Neuronal stem cell (in vitro differentiated cells): ENCODE measurements at regions not wholly inside any gene's neighbourhood (a gene's known extent, or its start where the extent isn't known, plus 50 kb on each side); places are given as distances from the start of the nearest gene placed in this dataset.

Experiments
- DNase-seq: peaks from one replicate; pipeline ENCODE4 v3.0.0-alpha.2; 2013; ENCODE audit warnings: low spot score
- H2AFZ ChIP-seq: one replicate; pipeline ENCODE4 v1.6.1; 2013; ENCODE audit warnings: mild to moderate bottlenecking, low read length, inconsistent platforms
- H2AK5ac ChIP-seq: 2 replicates; pipeline ENCODE4 v1.6.1; 2013; ENCODE audit warnings: low read depth, mild to moderate bottlenecking, inconsistent platforms, low read length, moderate library complexity, mixed read lengths
- H2BK120ac ChIP-seq: 2 replicates; pipeline ENCODE4 v1.6.1; 2013; ENCODE audit warnings: low read depth, mild to moderate bottlenecking, inconsistent platforms, low read length, moderate library complexity, mixed read lengths
- H2BK12ac ChIP-seq: one replicate; pipeline ENCODE4 v1.6.1; 2013; ENCODE audit warnings: low read length, inconsistent platforms
- H2BK15ac ChIP-seq: 2 replicates; pipeline ENCODE4 v1.6.1; 2013; ENCODE audit warnings: mild to moderate bottlenecking, low read length, inconsistent platforms, mixed read lengths
- H2BK5ac ChIP-seq: one replicate; pipeline ENCODE4 v1.6.1; 2013; ENCODE audit warnings: inconsistent platforms, mild to moderate bottlenecking, low read length, moderate library complexity
- H3K14ac ChIP-seq: one replicate; pipeline ENCODE4 v1.6.1; 2013; ENCODE audit warnings: low read length, inconsistent platforms
- H3K18ac ChIP-seq: 2 replicates; pipeline ENCODE4 v1.6.1; 2013; ENCODE audit warnings: low read length, inconsistent platforms
- H3K23ac ChIP-seq: 2 replicates; pipeline ENCODE4 v1.6.1; 2013; ENCODE audit warnings: low read depth, mild to moderate bottlenecking, mixed read lengths, low read length, inconsistent platforms; ENCODE audit not compliant: poor library complexity
- H3K27ac ChIP-seq: replicated peaks from 3 replicates; pipeline ENCODE4 v1.5.1; 2013; ENCODE audit warnings: low read length, inconsistent platforms
- H3K27me3 ChIP-seq, 3 experiments: 2 replicates each; pipeline ENCODE4 v1.6.1; 2013; ENCODE audit warnings: low read length in 3 of 3, mild to moderate bottlenecking in 2 of 3, inconsistent platforms in 1 of 3, low read depth in 1 of 3, mixed read lengths in 1 of 3, moderate library complexity in 1 of 3; ENCODE audit not compliant: control insufficient read depth in 3 of 3, insufficient read depth in 3 of 3
- H3K36me3 ChIP-seq, 2 donors: replicated peaks in 1 of 2; 2 replicates each; pipeline ENCODE4 v1.6.1; 2013; ENCODE audit warnings: low read length in 2 of 2; ENCODE audit not compliant: control insufficient read depth in 2 of 2, insufficient read depth in 2 of 2
- H3K4ac ChIP-seq: 2 replicates; pipeline ENCODE4 v1.6.1; 2013; ENCODE audit warnings: inconsistent platforms, mild to moderate bottlenecking, low read length, moderate library complexity
- H3K4me1 ChIP-seq, 2 donors: 1 replicate in 1 of 2; 2 replicates in 1 of 2; pipeline ENCODE4 v1.6.1; 2013; ENCODE audit warnings: low read length in 2 of 2, low read depth in 1 of 2; ENCODE audit not compliant: control insufficient read depth in 2 of 2, insufficient read depth in 1 of 2
- H3K4me2 ChIP-seq: one replicate; pipeline ENCODE4 v1.6.1; 2013; ENCODE audit warnings: mild to moderate bottlenecking, low read length, inconsistent platforms; ENCODE audit not compliant: insufficient read depth, poor library complexity, severe bottlenecking
- H3K4me3 ChIP-seq, 2 donors: 2 replicates each; pipeline ENCODE4 v1.5.1; 2013; ENCODE audit warnings: low read length in 2 of 2, mild to moderate bottlenecking in 2 of 2, inconsistent platforms in 1 of 2, moderate library complexity in 1 of 2
- H3K79me1 ChIP-seq: one replicate; pipeline ENCODE4 v1.6.1; 2013; ENCODE audit warnings: low read depth, mild to moderate bottlenecking, inconsistent platforms, low read length, moderate library complexity
- H3K9ac ChIP-seq: one replicate; pipeline ENCODE4 v1.6.1; 2013; ENCODE audit warnings: mild to moderate bottlenecking, low read depth, low read length, inconsistent platforms; ENCODE audit not compliant: poor library complexity
- H3K9me3 ChIP-seq, 2 donors: replicated peaks in 1 of 2; 2 replicates each; pipeline versions ENCODE3 to v1.6.1; 2013; ENCODE audit warnings: low read length in 2 of 2, mild to moderate bottlenecking in 2 of 2, inconsistent platforms in 1 of 2, low read depth in 1 of 2, mixed read lengths in 1 of 2, moderate library complexity in 1 of 2; ENCODE audit not compliant: control insufficient read depth in 2 of 2, insufficient read depth in 1 of 2
- H4K8ac ChIP-seq: one replicate; pipeline ENCODE4 v1.6.1; 2013; ENCODE audit warnings: low read depth, mild to moderate bottlenecking, inconsistent platforms, low read length, moderate library complexity
- H4K91ac ChIP-seq: one replicate; pipeline ENCODE4 v1.6.1; 2013; ENCODE audit warnings: low read length, low read depth, mild to moderate bottlenecking, inconsistent platforms; ENCODE audit not compliant: poor library complexity
- WGBS, 2 donors: extraction: QIAGEN DNeasy Blood & Tissue Kit; methylation state at CpG; one replicate each; pipeline ENCODE4 v1.1.7; 2013; ENCODE audit warnings: missing lambda C conversion rate in 2 of 2, mixed read lengths in 1 of 2; ENCODE audit not compliant: insufficient read length in 2 of 2, insufficient replicate concordance in 1 of 2; ENCODE audit errors: extremely low coverage in 2 of 2; 5-methylcytosine and 5-hydroxymethylcytosine counted together

DNA sequence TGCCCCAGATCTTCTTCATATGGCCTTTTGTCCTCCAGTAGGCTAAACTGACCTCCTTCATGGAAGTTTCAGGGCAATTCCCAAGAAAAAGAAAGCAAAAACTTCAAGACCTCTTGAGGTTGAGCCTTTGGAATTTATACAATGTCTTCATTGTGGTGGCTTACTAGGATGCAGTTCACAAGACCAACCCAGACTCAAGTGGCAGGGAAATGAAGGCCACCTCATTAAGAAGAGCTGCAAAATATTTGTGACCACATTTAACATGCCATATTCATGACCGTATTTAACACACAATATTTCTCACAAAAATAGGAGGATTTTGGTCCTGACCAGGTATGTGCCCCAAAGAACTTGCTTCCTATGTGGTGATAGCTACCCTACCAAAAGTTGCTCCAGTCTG, 605.5 kb upstream of the PITX2 start:
- no peak overlapping the region for H3K4me3 ChIP-seq
- H3K23ac ChIP-seq: no peak overlapping the region
- DNase-seq: no peak
- H3K27ac ChIP-seq: no peak overlapping the region
- H3K4me1 ChIP-seq: no peaks in the 10 kb centered on the region
- no peaks in the 10 kb centered on the region for H3K36me3 ChIP-seq
- H2BK12ac ChIP-seq: no peak overlapping the region
- H3K27me3 ChIP-seq: no peaks in the 10 kb centered on the region
- no peak overlapping the region for H3K18ac ChIP-seq
- H2AK5ac ChIP-seq: no peak overlapping the region
- H2BK5ac ChIP-seq: no peak overlapping the region
- H2BK15ac ChIP-seq: no peak overlapping the region
- no peak overlapping the region for H3K4ac ChIP-seq
- H2AFZ ChIP-seq: no peak overlapping the region
- H2BK120ac ChIP-seq: no peak overlapping the region
- H4K91ac ChIP-seq: no peak overlapping the region
- no peaks in the 10 kb centered on the region for H3K79me1 ChIP-seq
- no peak overlapping the region for H3K14ac ChIP-seq
- no peak overlapping the region for H3K4me2 ChIP-seq
- H3K9ac ChIP-seq: no peak overlapping the region
- no peak overlapping the region for H4K8ac ChIP-seq
- no CpG with 5 or more reads among the region's 1 CpG for WGBS, 2 donors
- no peaks in the 10 kb centered on the region for H3K9me3 ChIP-seq

GRCh38 chr4:111228874-111229273, 606.0 kb upstream of the PITX2 start:
- no peaks in the 10 kb centered on the region for H3K4me1 ChIP-seq
- H3K27ac ChIP-seq: no peak overlapping the region

GRCh38 chr4:111230265-111230664, 607.4 kb upstream of the PITX2 start:
- H2BK15ac ChIP-seq: no peak overlapping the region
- H3K4me2 ChIP-seq: no peak overlapping the region
- H3K36me3 ChIP-seq: no peaks in the 10 kb centered on the region
- H3K9ac ChIP-seq: no peak overlapping the region
- H2BK120ac ChIP-seq: no peak overlapping the region
- H3K23ac ChIP-seq: no peak overlapping the region
- no peak overlapping the region for H3K14ac ChIP-seq
- no peak overlapping the region for H2BK12ac ChIP-seq
- no peaks in the 10 kb centered on the region for H3K4me1 ChIP-seq
- no peak overlapping the region for H3K18ac ChIP-seq
- H3K9me3 ChIP-seq: no peaks in the 10 kb centered on the region
- H3K27me3 ChIP-seq: no peaks in the 10 kb centered on the region
- no peak overlapping the region for H3K4ac ChIP-seq
- no peak overlapping the region for H3K4me3 ChIP-seq
- no peak overlapping the region for H3K27ac ChIP-seq
- no peak overlapping the region for H4K8ac ChIP-seq
- H2AK5ac ChIP-seq: no peak overlapping the region
- WGBS, 2 donors: 100% methylated on average over 1 of the region's 1 CpG; no CpG with 5 or more reads in 1 of the 2 donors
- no peaks in the 10 kb centered on the region for H3K79me1 ChIP-seq
- H2BK5ac ChIP-seq: no peak overlapping the region
- no peak for DNase-seq
- no peak overlapping the region for H4K91ac ChIP-seq
- H2AFZ ChIP-seq: no peak overlapping the region

More at GRCh38 chr4:111228874-111229273, 606.0 kb upstream of the PITX2 start:
- Histone ChIP-seq H2BK15ac (no peak overlapping the region), H4K8ac (no peak overlapping the region), H3K9ac (no peak overlapping the region), H3K36me3 (no peaks in the 10 kb centered on the region), H4K91ac (no peak overlapping the region), H3K4me2 (no peak overlapping the region), H3K4me3 (no peak overlapping the region), H2BK120ac (no peak overlapping the region), H2AK5ac (no peak overlapping the region), H3K14ac (no peak overlapping the region), H3K4ac (no peak overlapping the region), H3K9me3 (no peaks in the 10 kb centered on the region), H3K79me1 (no peaks in the 10 kb centered on the region), H3K23ac (no peak overlapping the region), H2BK5ac (no peak overlapping the region), H2BK12ac (no peak overlapping the region), H3K18ac (no peak overlapping the region), H2AFZ (no peak overlapping the region), H3K27me3 (no peaks in the 10 kb centered on the region)
- DNase-seq: no peak
- WGBS, 2 donors: no CpG with 5 or more reads among the region's 1 CpG

DNA sequence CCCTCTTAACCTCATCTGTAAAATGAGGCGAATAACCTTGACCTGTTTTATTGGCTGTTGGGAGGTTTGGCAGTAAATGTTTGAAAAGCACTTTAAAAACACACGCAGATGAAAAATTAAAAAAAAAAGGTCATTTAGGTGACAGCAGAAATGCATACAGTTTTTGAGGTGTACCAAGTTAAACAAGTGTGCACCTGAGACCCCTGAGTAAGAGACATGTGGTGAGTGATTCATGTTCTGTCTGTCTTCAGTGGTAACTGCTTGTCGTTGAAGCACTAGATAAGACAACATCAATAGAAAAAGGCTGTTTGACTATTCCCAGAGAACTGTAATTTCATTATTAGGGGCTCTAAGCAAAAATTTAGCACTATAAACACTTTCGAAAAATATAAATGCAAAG, 608.4 kb upstream of the PITX2 start:
- no peak for DNase-seq
- Histone ChIP-seq H3K4me2 (no peak overlapping the region), H3K4me1 (no peaks in the 10 kb centered on the region)

More for the DNA sequence above, 608.4 kb upstream of the PITX2 start:
- H3K14ac ChIP-seq: no peak overlapping the region
- H3K9ac ChIP-seq: no peak overlapping the region
- no peaks in the 10 kb centered on the region for H3K9me3 ChIP-seq
- H3K4ac ChIP-seq: no peak overlapping the region
- H4K8ac ChIP-seq: no peak overlapping the region
- WGBS, 2 donors: no CpG with 5 or more reads among the region's 4 CpGs
- no peak overlapping the region for H3K18ac ChIP-seq
- H3K23ac ChIP-seq: no peak overlapping the region
- H2BK15ac ChIP-seq: no peak overlapping the region
- no peaks in the 10 kb centered on the region for H3K27me3 ChIP-seq
- H2AK5ac ChIP-seq: no peak overlapping the region
- no peak overlapping the region for H4K91ac ChIP-seq
- no peaks in the 10 kb centered on the region for H3K79me1 ChIP-seq
- H3K4me3 ChIP-seq: no peak overlapping the region
- H2BK12ac ChIP-seq: no peak overlapping the region
- H3K27ac ChIP-seq: no peak overlapping the region
- no peak overlapping the region for H2AFZ ChIP-seq
- H2BK120ac ChIP-seq: no peak overlapping the region
- H2BK5ac ChIP-seq: no peak overlapping the region
- H3K36me3 ChIP-seq: no peaks in the 10 kb centered on the region
